Activated naive CD8-positive, alpha-beta T cell treated with anti-CD3 and anti-CD28 coated beads, Interleukin-2, amount 50 U/mL, for 24 hours (primary cell): ENCODE measurements at regions not wholly inside any gene's neighbourhood (a gene's known extent, or its start where the extent isn't known, plus 50 kb on each side); places are given as distances from the start of the nearest gene placed in this dataset.
"Not testable (repeated sequence)": the region's sequence is repeated elsewhere in the genome, so short reads cannot be mapped to it uniquely, and the experiment has no call there.

Source experiments
- ATAC-seq: fragments of 150-1000 bp; cut with Tn5 transposase; one replicate; pipeline ENCODE4 v1.10.0; 2021
- DNase-seq: peaks from one replicate; pipeline ENCODE4 v3.0.0; 2021
- H3K27ac Mint-ChIP-seq: one replicate; pipeline ENCODE4 v1.8.0; 2021; ENCODE audit warnings: mild to moderate bottlenecking, mixed read lengths
- H3K27me3 Mint-ChIP-seq: one replicate; pipeline ENCODE4 v1.8.0; 2021; ENCODE audit warnings: mixed read lengths
- H3K36me3 Mint-ChIP-seq: one replicate; pipeline ENCODE4 v1.8.0; 2021; ENCODE audit warnings: low read depth, mixed read lengths
- H3K4me1 Mint-ChIP-seq: one replicate; pipeline ENCODE4 v1.8.0; 2021; ENCODE audit warnings: mixed read lengths
- H3K4me3 Mint-ChIP-seq: one replicate; pipeline ENCODE4 v1.8.0; 2021; ENCODE audit warnings: mild to moderate bottlenecking, moderate library complexity, mixed read lengths
- H3K9me3 Mint-ChIP-seq: one replicate; pipeline ENCODE4 v1.8.0; 2021; ENCODE audit warnings: mixed read lengths

- ATAC-seq, result no peak
- no peak overlapping the region for H3K4me3 Mint-ChIP-seq
Measured at GRCh38 chr10:117782276-117782675, 239.7 kb downstream of the EMX2 start.

GRCh38 chr10:117783698-117784395, 241.3 kb downstream of the EMX2 start:
- DNase-seq (no peak), ATAC-seq (no peak)
- H3K36me3 Mint-ChIP-seq, result no peaks in the 10 kb centered on the region
- H3K4me1 Mint-ChIP-seq, result no peaks in the 10 kb centered on the region
- H3K27ac Mint-ChIP-seq, result no peak overlapping the region
- H3K4me3 Mint-ChIP-seq, result no peak overlapping the region
- H3K27me3 Mint-ChIP-seq, result peaks cover 3% of the 10 kb centered on the region
- H3K9me3 Mint-ChIP-seq, result peaks cover 3% of the 10 kb centered on the region

More at GRCh38 chr10:117782276-117782675, 239.7 kb downstream of the EMX2 start:
- Mint-ChIP-seq H3K36me3 (no peaks in the 10 kb centered on the region), H3K27me3 (peaks cover 3% of the 10 kb centered on the region), H3K27ac (no peak overlapping the region), H3K4me1 (no peaks in the 10 kb centered on the region), H3K9me3 (peaks cover 3% of the 10 kb centered on the region)
- DNase-seq, result no peak

GRCh38 chr10:117784776-117785175, 242.2 kb downstream of the EMX2 start:
- Mint-ChIP-seq H3K36me3 (no peaks in the 10 kb centered on the region), H3K27ac (no peak overlapping the region)
- ATAC-seq, result no peak

DNA sequence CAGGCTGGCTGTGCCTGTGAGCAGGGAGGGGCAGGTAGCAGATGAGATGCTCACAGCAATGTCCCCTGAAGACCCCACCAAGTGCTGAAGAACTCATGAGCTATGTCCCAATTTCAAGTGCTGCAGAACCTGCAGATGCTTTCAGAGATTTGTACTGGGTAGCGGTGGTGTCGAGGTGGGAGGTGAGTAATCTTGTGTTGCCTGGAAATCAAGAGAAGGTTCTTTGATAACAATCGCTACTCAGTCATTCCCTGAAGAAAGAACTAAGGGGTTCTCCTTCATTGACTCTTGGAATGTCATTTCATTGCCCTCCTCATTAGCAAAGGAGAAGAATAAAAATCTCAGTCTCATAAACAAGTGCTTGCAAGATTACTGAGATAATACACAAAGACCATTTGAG, 246.4 kb downstream of the EMX2 start:
- no peaks in the 10 kb centered on the region for H3K9me3 Mint-ChIP-seq
- H3K27ac Mint-ChIP-seq, result no peak overlapping the region
- H3K27me3 Mint-ChIP-seq, result no peaks in the 10 kb centered on the region
- no peak overlapping the region for H3K4me3 Mint-ChIP-seq
- ATAC-seq (no peak), DNase-seq (no peak)
- H3K4me1 Mint-ChIP-seq, result no peaks in the 10 kb centered on the region
- H3K36me3 Mint-ChIP-seq, result no peaks in the 10 kb centered on the region

More at GRCh38 chr10:117784776-117785175, 242.2 kb downstream of the EMX2 start:
- Mint-ChIP-seq H3K4me3 (no peak overlapping the region), H3K4me1 (no peaks in the 10 kb centered on the region), H3K9me3 (peaks cover 3% of the 10 kb centered on the region), H3K27me3 (peaks cover 3% of the 10 kb centered on the region)
- no peak for DNase-seq

DNA sequence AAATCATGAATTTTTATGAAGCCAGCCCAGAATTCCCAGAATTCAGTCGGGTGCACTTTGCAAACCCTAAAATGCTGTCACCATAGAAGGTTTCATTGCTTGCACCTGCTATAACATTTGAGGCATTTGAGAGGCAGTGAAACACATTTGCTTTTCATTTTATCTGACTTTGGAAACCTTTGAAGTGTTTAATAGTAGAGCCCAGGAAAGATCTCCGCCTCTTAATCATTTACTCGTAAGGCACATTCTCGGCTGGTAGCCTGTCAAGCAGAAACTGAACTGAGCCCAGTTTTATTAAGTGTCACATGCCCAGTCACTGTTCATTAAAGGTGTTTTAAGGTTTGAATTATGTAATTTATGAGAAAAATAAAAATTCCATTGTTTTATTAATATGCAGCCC, 247.6 kb downstream of the EMX2 start:
- Mint-ChIP-seq H3K36me3 (no peaks in the 10 kb centered on the region), H3K27me3 (no peaks in the 10 kb centered on the region), H3K27ac (no peak overlapping the region), H3K4me1 (no peaks in the 10 kb centered on the region), H3K4me3 (no peak overlapping the region), H3K9me3 (no peaks in the 10 kb centered on the region)
- ATAC-seq (no peak), DNase-seq (no peak)

- no peaks in the 10 kb centered on the region for H3K27me3 Mint-ChIP-seq
- H3K4me1 Mint-ChIP-seq, result no peaks in the 10 kb centered on the region
- no peaks in the 10 kb centered on the region for H3K36me3 Mint-ChIP-seq
- no peak for DNase-seq
- no peak overlapping the region for H3K27ac Mint-ChIP-seq
- no peaks in the 10 kb centered on the region for H3K9me3 Mint-ChIP-seq
- ATAC-seq, result no peak
- no peak overlapping the region for H3K4me3 Mint-ChIP-seq
Measured at GRCh38 chr10:117790621-117791020, 248.1 kb downstream of the EMX2 start.

DNA sequence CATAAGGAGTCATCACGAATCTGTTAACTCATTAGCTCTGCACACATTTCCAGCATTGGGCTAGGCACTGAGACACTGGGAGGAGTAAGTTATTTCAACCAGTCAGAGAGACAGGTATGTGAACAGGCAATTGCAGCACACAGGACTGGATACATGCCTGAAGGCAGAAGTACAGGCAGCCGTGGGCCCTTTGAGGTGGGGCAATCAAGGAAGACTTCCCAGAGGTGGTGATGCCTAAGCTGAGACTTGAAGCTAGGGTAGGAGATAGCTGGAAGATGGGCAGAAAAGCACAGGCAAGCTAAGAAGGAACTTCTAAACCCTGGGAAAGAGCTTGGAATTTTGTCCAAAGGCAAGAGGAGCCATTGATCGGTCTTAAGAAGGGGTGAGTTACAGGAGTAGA, 249.7 kb downstream of the EMX2 start:
- Mint-ChIP-seq H3K9me3 (no peaks in the 10 kb centered on the region), H3K36me3 (no peaks in the 10 kb centered on the region), H3K4me1 (no peaks in the 10 kb centered on the region), H3K27ac (no peak overlapping the region), H3K27me3 (no peaks in the 10 kb centered on the region), H3K4me3 (no peak overlapping the region)
- DNase-seq (no peak), ATAC-seq (no peak)

GRCh38 chr10:117796130-117796745, 250.5 kb downstream of the RAB11FIP2 start:
- Mint-ChIP-seq H3K4me3 (no peak overlapping the region), H3K9me3 (no peaks in the 10 kb centered on the region), H3K36me3 (no peaks in the 10 kb centered on the region), H3K27ac (no peak overlapping the region), H3K27me3 (no peaks in the 10 kb centered on the region), H3K4me1 (no peaks in the 10 kb centered on the region)
- ATAC-seq (no peak), DNase-seq (no peak)

DNA sequence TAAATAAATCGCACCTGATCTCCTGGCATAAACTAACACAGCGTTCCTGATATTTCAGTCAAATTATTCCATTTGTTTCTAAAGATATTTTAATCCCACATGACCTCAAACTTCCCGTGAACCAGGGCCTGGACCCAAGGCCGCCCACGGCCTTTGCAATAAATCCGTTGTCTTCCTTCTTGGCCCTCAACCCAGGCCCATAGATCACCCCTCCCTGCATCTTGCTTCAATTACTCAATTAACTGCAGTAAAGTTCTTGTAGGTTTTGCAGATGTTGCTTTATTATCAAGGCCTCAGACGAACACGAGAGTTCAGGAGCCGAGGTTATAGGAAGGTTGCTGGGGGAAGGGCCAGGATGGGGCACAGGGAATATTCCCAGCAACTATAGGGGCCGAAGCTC, 249.4 kb downstream of the RAB11FIP2 start:
- H3K27me3 Mint-ChIP-seq, result no peaks in the 10 kb centered on the region
- DNase-seq, result no peak
- H3K36me3 Mint-ChIP-seq, result no peaks in the 10 kb centered on the region
- no peaks in the 10 kb centered on the region for H3K4me1 Mint-ChIP-seq
- ATAC-seq, result no peak
- H3K4me3 Mint-ChIP-seq, result no peak overlapping the region
- H3K27ac Mint-ChIP-seq, result no peak overlapping the region
- H3K9me3 Mint-ChIP-seq, result no peaks in the 10 kb centered on the region

DNA sequence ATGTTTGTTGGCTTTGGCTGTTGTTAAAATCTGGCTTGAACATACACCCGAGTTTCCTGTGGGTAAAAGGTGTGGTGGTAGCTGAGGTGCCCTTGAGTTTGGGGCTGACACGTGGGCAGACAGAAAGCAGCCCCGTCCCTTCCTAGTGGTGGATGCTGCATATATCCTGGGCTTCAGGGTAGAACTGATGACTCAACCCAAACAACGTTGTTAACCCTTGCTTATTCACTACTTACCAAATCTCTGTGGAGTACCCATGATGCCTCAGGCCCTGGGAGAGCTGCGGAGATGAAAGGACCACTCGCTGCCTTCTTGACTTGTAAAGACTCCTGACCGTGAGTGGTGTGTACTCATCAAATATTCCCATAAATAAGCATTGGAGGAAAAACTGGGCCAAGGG, 245.1 kb downstream of the RAB11FIP2 start:
- Mint-ChIP-seq H3K27me3 (no peaks in the 10 kb centered on the region), H3K36me3 (no peaks in the 10 kb centered on the region), H3K4me3 (no peak overlapping the region), H3K9me3 (no peaks in the 10 kb centered on the region), H3K27ac (no peak overlapping the region), H3K4me1 (no peaks in the 10 kb centered on the region)
- ATAC-seq (no peak), DNase-seq (no peak)

DNA sequence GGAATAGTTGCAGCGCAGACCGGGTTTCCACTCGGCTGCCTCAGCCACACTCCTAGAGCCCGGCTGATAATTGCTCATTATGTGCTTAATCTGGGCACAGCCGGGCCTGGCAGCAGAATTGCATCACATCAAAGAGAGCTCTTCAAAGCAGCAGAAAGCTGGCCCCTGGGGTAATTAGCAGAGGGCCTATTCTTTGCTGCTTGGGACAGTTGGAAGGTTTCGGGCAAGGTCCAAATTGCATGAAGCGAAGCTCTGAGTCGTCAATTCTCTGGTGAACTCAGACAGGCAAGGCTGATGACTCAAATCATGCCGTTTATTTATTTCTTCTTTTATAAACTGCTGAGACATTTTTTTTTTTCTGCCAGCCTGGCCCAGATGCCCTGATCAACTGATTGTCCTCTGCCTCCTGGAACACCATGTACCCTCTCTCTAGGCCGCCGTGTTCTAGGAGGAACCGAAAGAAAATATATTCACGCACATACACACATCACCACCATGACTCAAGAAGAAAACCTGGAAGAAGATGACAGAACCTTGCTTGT, 242.2 kb downstream of the RAB11FIP2 start:
- H3K36me3 Mint-ChIP-seq, result no peaks in the 10 kb centered on the region
- H3K27me3 Mint-ChIP-seq, result no peaks in the 10 kb centered on the region
- no peak overlapping the region for H3K27ac Mint-ChIP-seq
- H3K9me3 Mint-ChIP-seq, result peaks cover 5% of the 10 kb centered on the region
- ATAC-seq (no peak), DNase-seq (no peak)
- no peak overlapping the region for H3K4me3 Mint-ChIP-seq
- H3K4me1 Mint-ChIP-seq, result no peaks in the 10 kb centered on the region

- DNase-seq, result no peak
- Mint-ChIP-seq H3K4me3 (no peak overlapping the region), H3K27ac (no peak overlapping the region), H3K9me3 (peaks cover 9% of the 10 kb centered on the region), H3K4me1 (no peaks in the 10 kb centered on the region), H3K36me3 (no peaks in the 10 kb centered on the region), H3K27me3 (no peaks in the 10 kb centered on the region)
- ATAC-seq, result no peak
Measured at GRCh38 chr10:117805139-117805538, 241.6 kb downstream of the RAB11FIP2 start.

GRCh38 chr10:117807441-117807840, 239.3 kb downstream of the RAB11FIP2 start:
- no peaks in the 10 kb centered on the region for H3K4me1 Mint-ChIP-seq
- no peaks in the 10 kb centered on the region for H3K36me3 Mint-ChIP-seq
- H3K9me3 Mint-ChIP-seq, result peaks cover 12% of the 10 kb centered on the region
- DNase-seq (no peak), ATAC-seq (no peak)
- no peaks in the 10 kb centered on the region for H3K27me3 Mint-ChIP-seq
- no peak overlapping the region for H3K4me3 Mint-ChIP-seq
- H3K27ac Mint-ChIP-seq, result no peak overlapping the region

- H3K36me3 Mint-ChIP-seq, H3K27ac Mint-ChIP-seq, H3K9me3 Mint-ChIP-seq, H3K4me3 Mint-ChIP-seq, H3K4me1 Mint-ChIP-seq, ATAC-seq, H3K27me3 Mint-ChIP-seq, DNase-seq: not testable (repeated sequence)
Measured at GRCh38 chr10:117815816-117816215, 230.9 kb downstream of the RAB11FIP2 start.

GRCh38 chr10:117817116-117817515, 229.6 kb downstream of the RAB11FIP2 start:
- no peak overlapping the region for H3K4me3 Mint-ChIP-seq
- no peaks in the 10 kb centered on the region for H3K36me3 Mint-ChIP-seq
- ATAC-seq, result no peak
- H3K27me3 Mint-ChIP-seq, result peaks cover 8% of the 10 kb centered on the region
- no peak for DNase-seq
- no peaks in the 10 kb centered on the region for H3K4me1 Mint-ChIP-seq
- peaks cover 4% of the 10 kb centered on the region for H3K9me3 Mint-ChIP-seq
- no peak overlapping the region for H3K27ac Mint-ChIP-seq
